ENCODE measurements at regions not wholly inside any gene's neighbourhood (a gene's known extent, or its start where the extent isn't known, plus 50 kb on each side); places are given as distances from the start of the nearest gene placed in this dataset.
"Not testable (repeated sequence)": the region's sequence is repeated elsewhere in the genome, so short reads cannot be mapped to it uniquely, and the experiment has no call there.

DNA sequence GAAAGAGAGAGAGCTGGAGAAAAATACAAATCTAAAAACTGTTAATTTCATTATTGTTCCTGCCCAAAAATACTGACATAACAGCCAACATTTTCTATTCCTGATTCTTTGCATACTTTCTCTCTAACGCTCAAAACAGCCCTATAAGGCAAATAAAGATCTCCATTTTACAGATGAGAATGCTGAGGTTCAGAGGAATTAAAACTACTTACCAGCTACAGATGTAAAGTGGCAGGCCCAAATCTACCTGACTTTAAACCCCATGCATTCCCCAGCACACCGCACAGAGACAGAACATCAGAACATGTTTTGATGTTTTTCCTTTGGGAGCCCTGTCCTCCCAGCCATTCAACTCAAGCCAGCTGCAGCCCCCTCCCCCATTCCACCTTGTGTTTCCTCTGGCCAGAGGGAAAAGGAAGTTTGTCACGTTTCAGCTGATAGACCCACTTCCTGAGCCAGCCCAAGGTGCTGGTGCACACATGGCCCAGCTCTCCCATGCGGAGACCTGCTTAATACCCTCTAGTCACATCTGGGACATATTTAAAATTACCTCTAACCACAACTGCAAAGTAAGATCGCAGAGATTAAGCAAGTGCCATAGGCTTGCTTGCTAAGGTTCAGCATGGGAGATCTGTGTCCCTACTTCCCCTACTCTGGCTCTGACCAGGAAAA lies 133.1 kb upstream of the NFIA start:
- DNase-seq, result no peak

DNA sequence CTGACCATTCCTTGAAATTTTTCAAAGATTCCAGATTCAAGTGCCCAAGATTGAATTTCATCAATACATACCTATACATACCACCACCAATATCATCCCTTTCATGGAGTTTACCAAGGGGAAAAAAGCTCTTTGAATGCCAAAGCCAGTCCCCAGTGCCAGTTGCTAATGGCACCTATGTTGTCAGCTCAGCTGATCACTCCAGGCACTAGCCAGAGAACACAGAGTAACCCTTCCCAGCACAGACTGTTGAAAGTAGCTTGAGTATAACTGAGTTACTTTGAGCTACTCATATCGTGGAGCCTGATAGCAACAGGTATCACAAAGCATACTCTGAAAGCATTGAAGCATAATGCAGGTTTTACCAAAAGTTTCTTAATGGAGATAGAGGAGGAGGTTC lies 133.9 kb upstream of the NFIA start:
- no peak for DNase-seq

- no peak for DNase-seq
Observed at GRCh38 chr1:60947367-60947766, 135.0 kb upstream of the NFIA start.

GRCh38 chr1:60942896-60943638 lies 139.3 kb upstream of the NFIA start:
- peak; percentile 39 to 41 for DNase-seq

DNA sequence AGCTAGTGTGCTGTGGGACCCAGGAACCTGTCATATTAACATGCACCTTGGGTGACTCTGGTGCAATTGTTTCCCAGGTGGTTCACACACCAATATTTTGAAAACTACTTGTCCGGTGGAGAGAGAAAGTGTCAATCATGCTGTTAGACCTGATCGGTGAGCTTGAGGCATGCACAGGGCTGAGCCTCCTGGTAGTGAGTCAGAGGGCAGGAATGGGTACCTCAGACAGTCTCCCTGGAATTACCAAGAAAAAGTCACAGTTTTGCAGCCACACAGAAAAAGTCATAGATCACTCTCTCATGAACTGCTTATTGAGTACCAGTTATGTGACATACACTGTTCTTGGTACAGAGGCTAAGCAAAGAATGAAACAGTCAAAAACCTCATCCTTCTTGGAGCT lies 140.1 kb upstream of the NFIA start:
- no peak for DNase-seq

DNA sequence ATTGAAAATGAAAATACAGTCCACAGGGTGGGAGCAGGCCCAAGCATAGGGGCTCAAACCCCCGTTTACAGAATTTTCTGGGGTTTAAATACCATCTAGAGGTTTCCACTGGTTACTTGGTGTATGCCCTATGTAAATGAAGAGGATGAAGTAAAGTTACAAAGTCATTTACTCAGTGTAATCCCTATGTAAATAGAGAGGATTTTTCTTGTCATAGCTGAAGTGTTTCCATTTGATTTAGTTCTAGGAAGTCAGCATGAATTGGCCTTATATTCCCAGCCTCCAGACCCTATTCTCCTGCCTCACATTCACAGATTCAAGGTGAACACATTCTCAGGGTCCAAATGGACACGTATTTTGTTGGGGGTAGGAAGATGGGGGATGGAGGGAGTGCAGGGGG lies 141.7 kb upstream of the NFIA start:
- not testable (repeated sequence) for DNase-seq

DNA sequence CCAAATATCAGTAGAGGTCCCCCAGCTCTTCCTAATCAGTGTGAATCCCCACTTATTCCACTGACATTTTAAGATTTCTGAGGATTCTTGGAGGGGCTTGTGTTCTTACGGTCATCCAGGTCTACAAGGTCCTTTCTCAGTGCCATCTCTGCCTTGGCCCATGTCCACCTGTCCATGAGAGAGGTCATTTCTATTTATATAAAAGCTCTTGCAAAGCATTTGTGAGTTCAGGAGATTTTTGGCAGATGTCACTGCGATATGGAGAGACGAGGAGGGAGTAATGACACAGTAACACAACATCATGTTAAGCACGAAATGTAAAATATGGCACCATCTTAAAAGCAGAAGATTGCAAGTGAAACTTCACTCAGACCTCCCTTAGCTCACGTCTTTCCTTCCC lies 144.6 kb upstream of the NFIA start:
- DNase-seq, result no peak

GRCh38 chr1:60936591-60937342 lies 145.6 kb upstream of the NFIA start:
- no peak for DNase-seq

DNA sequence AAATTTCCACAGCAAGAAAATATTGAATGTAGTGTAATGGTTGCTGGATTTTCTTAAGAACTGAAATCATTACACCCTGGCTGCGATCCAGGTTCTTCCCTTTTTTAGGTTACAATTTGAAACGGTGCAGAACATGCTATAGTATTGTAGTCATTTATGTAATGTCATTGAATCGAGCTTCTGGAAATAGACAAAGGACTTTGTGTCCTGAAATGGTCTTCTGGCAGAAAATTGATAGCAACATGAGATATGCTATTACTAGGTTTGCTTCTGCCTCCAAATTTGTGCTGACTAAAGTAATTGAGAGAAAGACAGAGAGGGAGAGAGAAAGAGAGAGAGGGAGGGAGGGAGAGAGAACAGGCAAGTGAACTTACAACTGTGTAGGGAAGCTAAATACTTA lies 146.2 kb upstream of the NFIA start:
- DNase-seq, result no peak

DNA sequence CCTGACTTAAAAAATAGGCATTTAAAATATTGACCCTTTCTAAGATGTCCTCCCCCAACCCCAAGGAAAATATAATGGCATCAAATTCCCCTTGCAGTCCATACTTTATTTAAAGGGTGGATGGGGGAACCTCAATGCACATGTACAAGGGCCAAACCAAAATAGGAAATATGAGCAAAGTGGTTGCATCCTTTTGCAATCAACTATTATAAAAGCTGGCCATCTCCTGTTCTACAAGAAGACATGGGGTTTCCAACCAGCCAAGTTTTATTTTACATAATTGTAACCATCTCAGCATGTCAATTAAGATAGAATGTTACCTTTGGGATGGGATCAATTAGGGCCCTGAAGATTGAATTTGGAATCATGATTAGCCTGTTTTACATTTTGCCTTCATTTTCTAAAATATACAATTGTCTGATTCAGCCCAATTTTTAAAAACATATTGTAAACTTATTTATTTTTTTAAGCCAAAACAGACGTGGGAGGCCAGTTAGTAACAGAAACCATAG lies 146.7 kb upstream of the NFIA start:
- no peak for DNase-seq

DNA sequence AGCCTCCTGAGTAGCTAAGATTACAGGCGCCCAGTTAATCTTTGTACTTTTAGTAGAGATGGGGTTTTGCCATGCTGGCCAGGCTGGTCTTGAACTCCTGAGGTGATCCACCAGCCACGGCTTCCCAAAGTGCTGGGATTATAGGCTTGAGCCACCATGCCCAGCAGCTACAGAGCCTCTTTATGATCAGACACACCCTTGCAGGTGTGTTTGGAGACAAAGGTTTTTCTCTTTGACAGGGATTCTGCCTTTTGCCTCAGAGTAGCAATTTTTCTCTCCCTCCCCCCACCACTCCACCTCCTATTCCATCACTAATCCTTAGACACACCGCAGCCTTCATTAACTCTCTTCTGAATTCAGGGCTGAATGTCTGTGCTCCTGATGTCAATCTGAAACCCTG lies 152.2 kb upstream of the NFIA start:
- no peak for DNase-seq

DNA sequence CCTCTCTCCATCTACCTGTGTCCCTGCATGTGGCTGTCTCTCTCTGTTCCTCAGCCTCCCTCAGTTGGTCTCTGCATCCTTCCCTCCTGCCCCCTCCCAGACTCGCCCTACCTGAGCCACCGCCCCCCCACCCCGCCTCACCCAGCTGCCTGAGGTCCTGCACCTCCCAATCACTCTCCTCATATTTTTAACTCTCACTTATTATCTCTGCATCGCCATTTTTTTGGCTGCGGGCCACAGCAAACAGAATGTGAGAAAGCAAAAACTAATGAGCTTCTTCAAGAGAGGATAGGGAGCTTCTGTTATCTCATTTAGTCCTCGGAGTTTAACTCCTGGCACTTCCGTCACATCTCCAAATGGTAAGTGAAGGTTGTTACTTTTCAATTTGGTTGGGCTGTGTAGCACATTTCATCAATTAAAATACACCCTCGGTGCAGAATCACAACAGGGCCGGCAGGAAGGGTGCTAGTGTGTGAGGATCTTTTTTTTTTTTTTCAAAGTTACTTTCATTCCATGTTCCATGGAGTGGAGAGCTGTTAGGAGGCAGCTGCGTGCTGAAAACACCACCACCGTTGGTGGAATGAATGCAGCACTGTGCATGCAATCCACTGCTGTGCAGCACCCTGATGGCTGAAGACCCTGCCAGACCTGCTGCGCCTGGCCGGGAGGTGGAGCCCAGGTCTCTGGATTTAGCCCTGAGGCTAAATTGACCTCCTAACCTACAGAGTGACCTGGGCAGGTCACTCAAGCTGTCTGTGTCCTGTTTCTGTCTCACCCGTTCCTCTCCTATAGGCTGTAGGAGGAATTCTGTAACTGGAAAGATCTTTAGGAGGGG lies 157.2 kb upstream of the NFIA start:
- no peak for DNase-seq

GRCh38 chr1:60924165-60924564 lies 158.2 kb upstream of the NFIA start:
- no peak for DNase-seq

DNA sequence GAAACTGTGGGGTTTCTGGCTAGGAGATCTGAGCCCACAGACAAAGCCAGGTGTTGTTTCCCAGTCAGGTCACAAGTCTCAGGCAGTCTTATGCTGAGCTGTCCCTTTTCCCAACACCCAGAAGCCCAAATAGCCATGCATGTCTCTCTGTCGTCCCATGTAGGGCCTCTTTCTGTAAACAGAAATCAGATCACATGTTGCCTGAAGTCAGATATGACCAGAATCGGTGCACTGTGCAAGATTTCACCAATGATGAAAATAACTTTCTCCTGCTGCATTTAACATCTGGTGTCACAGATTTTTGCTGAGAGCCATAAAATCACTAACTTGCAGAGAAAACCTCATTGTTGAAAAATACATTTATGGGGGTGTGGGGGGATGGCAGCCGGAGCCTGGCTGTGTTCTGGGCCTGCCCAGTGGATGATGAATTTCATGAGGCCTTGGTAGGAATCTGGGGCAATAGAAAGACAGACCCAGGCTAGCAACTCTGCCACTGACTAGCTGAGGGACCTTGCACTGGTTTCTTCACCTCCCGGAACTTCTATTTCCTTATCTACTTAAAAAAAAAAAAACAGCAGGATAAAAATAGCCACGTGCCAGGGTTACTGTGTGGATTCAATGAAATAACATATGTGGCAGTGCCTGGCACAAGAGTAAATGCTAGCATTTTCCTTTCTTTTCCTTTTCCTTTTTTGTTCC lies 158.8 kb upstream of the NFIA start:
- no peak for DNase-seq

DNA sequence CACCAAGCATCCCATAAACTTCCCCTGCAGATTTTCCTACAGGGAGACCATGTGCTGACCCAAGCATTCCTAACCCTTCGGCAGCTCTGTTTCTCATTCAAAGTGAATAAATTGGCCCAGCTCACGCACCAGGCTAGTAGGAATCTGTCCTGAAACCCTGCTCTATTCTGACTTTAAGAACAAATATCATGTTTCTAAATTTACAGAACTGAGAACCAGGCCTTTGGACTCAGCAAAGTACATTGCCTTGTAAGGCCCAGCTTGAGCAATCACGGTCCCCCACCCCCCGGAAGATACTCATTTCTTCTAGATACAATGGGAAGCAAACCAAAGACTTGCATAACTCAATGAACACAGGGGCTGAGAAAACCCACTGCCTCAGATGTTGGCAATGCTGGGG lies 160.1 kb upstream of the NFIA start:
- DNase-seq, result peak; percentile 4 to 38

GRCh38 chr1:60921175-60921574 lies 161.2 kb upstream of the NFIA start:
- no peak for DNase-seq

DNA sequence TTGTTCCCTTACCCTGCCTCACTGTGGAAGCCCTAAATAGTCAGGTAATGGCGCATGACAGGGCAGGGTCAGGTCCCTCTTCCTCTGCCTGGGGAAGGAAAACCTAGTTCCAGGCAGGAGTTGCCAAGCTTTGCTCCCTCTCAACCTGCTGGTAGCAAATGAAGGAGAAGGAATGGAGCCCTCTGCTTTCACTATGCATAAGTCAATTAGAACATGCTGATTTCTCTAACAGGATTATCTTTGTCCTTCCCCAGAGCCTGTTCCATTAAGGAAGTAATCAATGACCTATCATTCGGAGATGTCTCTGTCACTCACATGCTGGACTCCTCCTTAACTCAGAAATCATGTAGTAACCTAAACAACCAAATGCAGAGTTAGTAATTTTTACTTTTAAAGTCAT lies 161.8 kb upstream of the NFIA start:
- no peak for DNase-seq

GRCh38 chr1:60918867-60919266 lies 163.5 kb upstream of the NFIA start:
- DNase-seq, result no peak

GRCh38 chr1:60916906-60917305 lies 165.5 kb upstream of the NFIA start:
- DNase-seq, result no peak

- no peak for DNase-seq
Observed at GRCh38 chr1:60916199-60916598, 166.2 kb upstream of the NFIA start.

GRCh38 chr1:60915441-60915840 lies 166.9 kb upstream of the NFIA start:
- no peak for DNase-seq

- no peak for DNase-seq
Observed at GRCh38 chr1:60914982-60915381, 167.4 kb upstream of the NFIA start.
